Liver (tissue), 8 donors: ENCODE measurements at regions not wholly inside any gene's neighbourhood (a gene's known extent, or its start where the extent isn't known, plus 50 kb on each side); places are given as distances from the start of the nearest gene placed in this dataset.
A peak's percentile ranks its signal among the peaks of the same experiment; 100 is the strongest.

Experiments used
- DNase-seq: peaks from one replicate; pipeline ENCODE4 v3.0.0-alpha.2; 2017; ENCODE audit warnings: low spot score
- H3K27ac ChIP-seq, 2 donors: one replicate each; pipeline ENCODE4 v1.7.0; 2013; ENCODE audit warnings: inconsistent platforms in 2 of 2, low read length in 2 of 2, control low read depth in 1 of 2, low read depth in 1 of 2, mild to moderate bottlenecking in 1 of 2
- H3K27me3 ChIP-seq, 4 donors: one replicate each; pipeline versions ENCODE4 v1.6.1 to v1.7.0; 2013; ENCODE audit warnings: low read length in 3 of 4, inconsistent platforms in 1 of 4, mild to moderate bottlenecking in 1 of 4, moderate library complexity in 1 of 4; ENCODE audit not compliant: control insufficient read depth in 4 of 4, insufficient read depth in 4 of 4
- H3K36me3 ChIP-seq, 4 donors: one replicate each; pipeline versions ENCODE4 v1.6.1 to v1.7.0; 2013; ENCODE audit warnings: low read length in 3 of 4, mild to moderate bottlenecking in 3 of 4, low read depth in 1 of 4, moderate library complexity in 1 of 4; ENCODE audit not compliant: control insufficient read depth in 4 of 4, insufficient read depth in 3 of 4
- H3K4me1 ChIP-seq, 4 donors: one replicate each; pipeline versions ENCODE4 v1.6.1 to v1.7.0; 2013; ENCODE audit warnings: low read length in 3 of 4, mild to moderate bottlenecking in 3 of 4, moderate library complexity in 1 of 4; ENCODE audit not compliant: control insufficient read depth in 4 of 4, insufficient read depth in 4 of 4
- H3K4me3 ChIP-seq, 3 donors: one replicate each; pipeline versions ENCODE4 v1.6.1 to v1.7.0; 2013; ENCODE audit warnings: low read length in 3 of 3, control low read depth in 1 of 3, low read depth in 1 of 3, mild to moderate bottlenecking in 1 of 3
- H3K9ac ChIP-seq, 2 donors: one replicate each; pipeline ENCODE4 v1.7.0; 2013; ENCODE audit warnings: low read length in 2 of 2, mild to moderate bottlenecking in 2 of 2, moderate library complexity in 2 of 2, control low read depth in 1 of 2, low read depth in 1 of 2
- H3K9me3 ChIP-seq, 4 donors: one replicate each; pipeline versions ENCODE4 v1.6.1 to v1.7.0; 2013; ENCODE audit warnings: low read length in 3 of 4; ENCODE audit not compliant: control insufficient read depth in 4 of 4
- CTCF ChIP-seq: fragments of 150-350 bp; IDR thresholded peaks from 2 replicates; pipeline ENCODE4 v1.5.1; 2017; ENCODE audit warnings: improper control_type of control experiment, low read depth, low read length; ENCODE audit not compliant: missing input control
- EGR1 ChIP-seq, 2 donors: IDR thresholded peaks; 2 replicates each; pipeline ENCODE4 v1.6.1; 2016 to 2018; ENCODE audit warnings: antibody characterized with exemption in 2 of 2, low read depth in 2 of 2
- FOXA1 ChIP-seq: IDR thresholded peaks from 2 replicates; pipeline ENCODE4 v1.6.1; 2016; ENCODE audit warnings: antibody characterized with exemption
- FOXA2 ChIP-seq: IDR thresholded peaks from 2 replicates; pipeline ENCODE4 v1.6.1; 2016; ENCODE audit warnings: antibody characterized with exemption
- GABPA ChIP-seq, 2 donors: IDR thresholded peaks in 1 of 2; conservative IDR thresholded peaks in 1 of 2; 2 replicates each; pipeline ENCODE4 v1.6.1; 2016; ENCODE audit warnings: antibody characterized with exemption in 2 of 2, mild to moderate bottlenecking in 1 of 2, moderate library complexity in 1 of 2
- HNF4A ChIP-seq, 2 donors: conservative IDR thresholded peaks; 2 replicates each; pipeline ENCODE4 v1.6.1; 2016; ENCODE audit warnings: antibody characterized with exemption in 2 of 2, mild to moderate bottlenecking in 2 of 2
- HNF4G ChIP-seq: IDR thresholded peaks from 2 replicates; pipeline ENCODE4 v1.6.1; 2016; ENCODE audit warnings: antibody characterized with exemption
- MAX ChIP-seq: IDR thresholded peaks from 2 replicates; pipeline ENCODE4 v1.6.1; 2016; ENCODE audit warnings: antibody characterized with exemption
- RAD21 ChIP-seq, 2 donors: IDR thresholded peaks; 2 replicates each; pipeline ENCODE4 v1.6.1; 2016; ENCODE audit warnings: antibody characterized with exemption in 2 of 2, mild to moderate bottlenecking in 2 of 2
- RXRA ChIP-seq, 2 donors: IDR thresholded peaks; 2 replicates each; pipeline ENCODE4 v1.6.1; 2017 to 2018; ENCODE audit warnings: antibody characterized with exemption in 2 of 2, mild to moderate bottlenecking in 1 of 2
- TAF1 ChIP-seq: conservative IDR thresholded peaks from 2 replicates; pipeline ENCODE4 v1.6.1; 2016; ENCODE audit warnings: antibody characterized with exemption, mild to moderate bottlenecking
- YY1 ChIP-seq: IDR thresholded peaks from 2 replicates; pipeline ENCODE4 v1.6.1; 2016; ENCODE audit warnings: antibody characterized with exemption, mild to moderate bottlenecking
- WGBS: extraction: QIAGEN DNeasy Blood & Tissue Kit; methylation state at CpG from one replicate; pipeline ENCODE4 v1.1.7; 2013; 5-methylcytosine and 5-hydroxymethylcytosine counted together
- TF ChIP-seq, protein P1 (sequence below): IDR thresholded peaks from 2 replicates; pipeline ENCODE4 v1.6.1; 2016; ENCODE audit warnings: antibody characterized with exemption
- TF ChIP-seq, protein P2 (sequence below): IDR thresholded peaks from 2 replicates; pipeline ENCODE4 v1.6.1; 2016; ENCODE audit warnings: antibody characterized with exemption
- donor health status: healthy.
- donor health status: healthy.
- donor health status: healthy.
- donor health status: healthy.
- donor health status: healthy.

GRCh38 chr2:204024503-204024902 lies 87.9 kb downstream of the ICOS start:
- no peak for DNase-seq
- no peak overlapping the region for H3K9ac ChIP-seq
- 30% methylated on average over 1 of the region's 1 CpG for WGBS
- TF ChIP-seq FOXA2: no peak
- no peak for TF ChIP-seq FOXA1
- TF ChIP-seq RAD21 (IDR thresholded peaks at IDR 0.05): peak; percentile 73 to 78
- no peak for TF ChIP-seq RXRA (IDR thresholded peaks at IDR 0.05)
- TF ChIP-seq EGR1 (IDR thresholded peaks at IDR 0.05; ENCODE audit: low read depth in 2 of 2): no peak
- no peak for TF ChIP-seq YY1
- TF ChIP-seq CTCF: peak; percentile 44
- TF ChIP-seq HNF4A (conservative IDR thresholded peaks at IDR 0.05): no peak
- no peaks in the 10 kb centered on the region for H3K4me1 ChIP-seq
- H3K36me3 ChIP-seq: no peaks in the 10 kb centered on the region
- no peaks in the 10 kb centered on the region for H3K27me3 ChIP-seq
- H3K4me3 ChIP-seq: no peak overlapping the region
- no peak overlapping the region for H3K27ac ChIP-seq
- no peaks in the 10 kb centered on the region for H3K9me3 ChIP-seq

- 83% methylated on average over 6 of the region's 6 CpGs for WGBS
- TF ChIP-seq CTCF (no peak), TAF1 (no peak), HNF4G (no peak), GABPA (IDR thresholded peaks at IDR 0.05 in 1 of 2, conservative IDR thresholded peaks at IDR 0.05 in 1 of 2) (no peak), RAD21 (IDR thresholded peaks at IDR 0.05) (no peak), FOXA2 (no peak), EGR1 (IDR thresholded peaks at IDR 0.05; ENCODE audit: low read depth in 2 of 2) (no peak), MAX (no peak), RXRA (IDR thresholded peaks at IDR 0.05) (no peak), FOXA1 (no peak)
- TF ChIP-seq, protein P1, sequence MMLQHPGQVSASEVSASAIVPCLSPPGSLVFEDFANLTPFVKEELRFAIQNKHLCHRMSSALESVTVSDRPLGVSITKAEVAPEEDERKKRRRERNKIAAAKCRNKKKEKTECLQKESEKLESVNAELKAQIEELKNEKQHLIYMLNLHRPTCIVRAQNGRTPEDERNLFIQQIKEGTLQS: no peak
- TF ChIP-seq, protein P2, sequence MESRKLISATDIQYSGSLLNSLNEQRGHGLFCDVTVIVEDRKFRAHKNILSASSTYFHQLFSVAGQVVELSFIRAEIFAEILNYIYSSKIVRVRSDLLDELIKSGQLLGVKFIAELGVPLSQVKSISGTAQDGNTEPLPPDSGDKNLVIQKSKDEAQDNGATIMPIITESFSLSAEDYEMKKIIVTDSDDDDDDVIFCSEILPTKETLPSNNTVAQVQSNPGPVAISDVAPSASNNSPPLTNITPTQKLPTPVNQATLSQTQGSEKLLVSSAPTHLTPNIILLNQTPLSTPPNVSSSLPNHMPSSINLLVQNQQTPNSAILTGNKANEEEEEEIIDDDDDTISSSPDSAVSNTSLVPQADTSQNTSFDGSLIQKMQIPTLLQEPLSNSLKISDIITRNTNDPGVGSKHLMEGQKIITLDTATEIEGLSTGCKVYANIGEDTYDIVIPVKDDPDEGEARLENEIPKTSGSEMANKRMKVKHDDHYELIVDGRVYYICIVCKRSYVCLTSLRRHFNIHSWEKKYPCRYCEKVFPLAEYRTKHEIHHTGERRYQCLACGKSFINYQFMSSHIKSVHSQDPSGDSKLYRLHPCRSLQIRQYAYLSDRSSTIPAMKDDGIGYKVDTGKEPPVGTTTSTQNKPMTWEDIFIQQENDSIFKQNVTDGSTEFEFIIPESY: no peak
- H3K27me3 ChIP-seq: no peaks in the 10 kb centered on the region
- no peak for DNase-seq
- no peaks in the 10 kb centered on the region for H3K36me3 ChIP-seq
- no peak overlapping the region for H3K27ac ChIP-seq
- no peak overlapping the region for H3K9ac ChIP-seq
- H3K4me1 ChIP-seq: no peaks in the 10 kb centered on the region
- H3K9me3 ChIP-seq: no peaks in the 10 kb centered on the region
- no peak overlapping the region for H3K4me3 ChIP-seq
Measured at GRCh38 chr2:204024906-204025475, 88.4 kb downstream of the ICOS start.
